ENCODE measurements at regions not wholly inside any gene's neighbourhood (a gene's known extent, or its start where the extent isn't known, plus 50 kb on each side); places are given as distances from the start of the nearest gene placed in this dataset.

- no peak for DNase-seq (ENCODE audit: low read depth)
Measured at GRCh38 chr2:120883607-120884440, 148.2 kb downstream of the GLI2 start.

- no peak for DNase-seq (ENCODE audit: low read depth)
Measured at GRCh38 chr2:120884472-120885290, 149.0 kb downstream of the GLI2 start.

DNA sequence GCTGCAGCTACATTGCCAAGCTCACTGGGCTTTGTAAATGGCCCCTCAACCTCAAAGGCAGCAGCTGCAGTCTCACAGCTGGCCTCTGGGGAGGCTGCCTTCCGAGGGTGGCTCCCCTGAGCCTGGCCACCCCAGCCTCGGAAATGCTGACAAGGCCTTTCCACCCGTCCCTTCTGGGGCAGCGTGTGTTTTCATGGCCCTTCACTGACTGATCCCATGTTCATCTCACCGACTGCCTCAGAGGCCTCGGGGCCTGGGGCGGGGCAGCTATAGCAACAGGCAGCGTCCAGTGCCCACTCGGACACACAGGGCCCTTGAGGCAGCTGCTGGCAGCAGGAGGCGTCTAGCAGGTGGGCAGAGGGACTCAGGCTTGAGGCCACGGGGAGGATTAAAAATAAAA is 149.7 kb downstream of the GLI2 start:
- no peak for DNase-seq (ENCODE audit: low read depth)

DNA sequence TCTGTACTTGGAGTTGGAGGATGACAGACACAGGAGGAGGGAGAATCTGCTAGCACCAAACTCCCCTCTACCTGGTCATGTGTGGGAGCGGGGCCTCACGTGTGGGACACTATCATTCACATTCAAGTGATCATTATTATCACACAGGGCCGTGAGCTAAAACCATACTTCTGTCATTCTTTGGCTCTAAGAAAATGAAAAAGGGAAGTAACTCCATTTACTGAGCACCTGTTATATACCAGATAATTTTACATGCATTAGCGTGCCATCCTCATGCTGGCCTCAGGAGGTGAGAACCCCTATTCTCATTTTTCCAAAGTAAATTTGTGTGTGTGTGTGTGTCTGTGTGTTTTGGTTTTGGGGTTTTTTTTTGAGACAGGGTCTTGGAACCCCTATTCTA is 150.1 kb downstream of the GLI2 start:
- no peak for DNase-seq (ENCODE audit: low read depth)

GRCh38 chr2:120886534-120887319 is 151.1 kb downstream of the GLI2 start:
- DNase-seq (ENCODE audit: low read depth): no peak

DNA sequence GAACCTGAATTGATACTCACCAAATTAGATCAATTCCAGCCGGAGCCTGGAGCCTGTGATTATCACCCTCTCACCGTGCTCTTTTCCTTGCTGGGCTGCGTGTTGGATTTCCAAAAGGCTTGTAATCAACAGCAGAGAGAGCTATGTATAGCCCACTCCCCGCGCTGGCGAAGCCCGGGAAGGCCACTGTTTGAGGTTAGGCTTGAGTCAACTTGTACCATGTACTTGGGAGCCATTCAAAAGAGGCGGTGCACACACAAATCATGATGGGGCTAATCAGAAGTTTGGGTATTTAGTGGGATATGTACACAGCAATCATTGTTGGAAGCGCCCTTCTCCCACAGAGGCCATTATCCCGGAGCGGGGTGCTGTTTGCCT is 151.6 kb downstream of the GLI2 start:
- DNase-seq (ENCODE audit: low read depth): no peak

DNA sequence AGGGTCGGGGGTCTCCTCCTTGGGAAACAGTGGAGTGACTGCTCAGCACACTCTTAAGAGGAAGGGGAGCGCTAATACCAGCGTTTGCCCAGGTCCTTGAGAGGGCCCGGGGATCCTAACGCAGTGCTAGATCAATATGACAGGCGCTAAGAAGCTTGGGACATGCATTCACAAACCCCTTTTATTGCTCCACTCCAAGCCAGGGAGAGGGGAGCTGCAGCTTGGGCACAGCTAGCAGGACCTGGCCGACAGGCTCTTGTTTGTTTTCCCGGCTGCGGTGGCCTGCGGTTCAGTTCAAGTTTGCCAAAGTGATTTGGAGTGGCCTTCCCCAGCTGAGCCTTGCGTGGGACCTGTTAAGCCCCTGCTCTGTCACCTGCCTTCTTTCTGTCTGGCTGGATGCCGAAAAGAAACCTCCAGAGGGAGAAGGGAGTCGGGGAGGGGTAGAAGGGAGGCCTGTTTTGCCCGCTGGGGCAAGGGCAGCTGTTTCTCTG is 152.1 kb downstream of the GLI2 start:
- no peak for DNase-seq (ENCODE audit: low read depth)

DNA sequence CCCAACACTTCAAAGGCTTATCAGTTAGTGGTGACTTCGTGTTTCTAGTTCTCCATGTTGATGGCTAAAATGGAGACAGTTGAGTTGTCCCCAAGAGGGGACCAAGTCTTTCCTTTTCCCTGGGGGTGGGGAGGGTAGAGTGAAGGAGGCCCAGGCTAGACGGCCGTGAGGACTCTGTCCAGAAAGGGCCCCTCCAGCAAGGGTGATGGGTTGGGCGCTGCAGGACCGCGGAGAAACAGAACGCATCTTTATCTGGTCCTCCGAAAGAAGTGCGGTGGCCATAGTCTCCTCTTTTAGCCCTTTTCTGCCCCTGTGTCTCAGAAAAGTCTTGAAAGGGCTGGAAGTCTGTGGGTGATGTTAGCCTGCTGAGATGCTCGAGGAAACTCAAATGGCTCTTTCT is 153.2 kb downstream of the GLI2 start:
- no peak for DNase-seq (ENCODE audit: low read depth)

GRCh38 chr2:120889936-120890335 is 154.3 kb downstream of the GLI2 start:
- DNase-seq (ENCODE audit: low read depth): no peak

DNA sequence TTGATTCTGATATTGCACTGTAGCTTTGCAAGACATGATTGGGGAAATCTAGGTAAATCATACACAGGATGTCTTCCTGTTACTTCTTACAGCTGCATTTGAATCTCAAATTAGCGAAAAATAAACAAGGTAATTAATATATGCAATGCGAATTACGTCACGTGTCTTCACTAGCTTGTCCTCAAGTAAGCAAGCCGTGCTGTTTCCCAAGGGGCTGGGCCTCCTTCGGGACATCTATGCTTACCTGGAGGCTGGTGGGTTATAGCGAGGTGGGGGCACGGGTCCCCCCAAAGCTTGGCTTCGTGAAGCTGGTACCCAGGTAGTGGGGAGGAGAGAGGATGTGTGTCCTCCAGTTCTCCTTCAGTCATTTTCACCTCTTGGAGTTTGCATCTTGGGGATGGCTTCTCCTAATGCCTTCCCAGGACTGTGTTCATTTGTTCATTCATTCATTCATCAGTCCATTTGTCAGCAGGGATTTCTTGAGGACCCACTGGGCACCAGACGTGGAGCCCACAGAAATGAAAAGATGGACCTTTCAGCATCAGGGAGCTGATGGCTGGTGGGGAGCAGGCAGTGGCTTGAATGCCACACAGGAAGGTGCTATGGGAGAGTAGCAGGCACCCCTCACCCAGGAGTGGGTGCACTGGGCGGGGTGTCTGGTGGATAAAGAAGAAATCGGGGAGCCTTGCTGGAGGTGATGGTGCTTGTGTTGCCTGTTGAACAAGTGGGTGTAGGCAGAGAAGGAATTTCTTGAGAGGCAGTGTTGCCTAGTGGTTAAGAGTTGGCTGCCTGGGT is 155.1 kb downstream of the GLI2 start:
- DNase-seq (ENCODE audit: low read depth): no peak

DNA sequence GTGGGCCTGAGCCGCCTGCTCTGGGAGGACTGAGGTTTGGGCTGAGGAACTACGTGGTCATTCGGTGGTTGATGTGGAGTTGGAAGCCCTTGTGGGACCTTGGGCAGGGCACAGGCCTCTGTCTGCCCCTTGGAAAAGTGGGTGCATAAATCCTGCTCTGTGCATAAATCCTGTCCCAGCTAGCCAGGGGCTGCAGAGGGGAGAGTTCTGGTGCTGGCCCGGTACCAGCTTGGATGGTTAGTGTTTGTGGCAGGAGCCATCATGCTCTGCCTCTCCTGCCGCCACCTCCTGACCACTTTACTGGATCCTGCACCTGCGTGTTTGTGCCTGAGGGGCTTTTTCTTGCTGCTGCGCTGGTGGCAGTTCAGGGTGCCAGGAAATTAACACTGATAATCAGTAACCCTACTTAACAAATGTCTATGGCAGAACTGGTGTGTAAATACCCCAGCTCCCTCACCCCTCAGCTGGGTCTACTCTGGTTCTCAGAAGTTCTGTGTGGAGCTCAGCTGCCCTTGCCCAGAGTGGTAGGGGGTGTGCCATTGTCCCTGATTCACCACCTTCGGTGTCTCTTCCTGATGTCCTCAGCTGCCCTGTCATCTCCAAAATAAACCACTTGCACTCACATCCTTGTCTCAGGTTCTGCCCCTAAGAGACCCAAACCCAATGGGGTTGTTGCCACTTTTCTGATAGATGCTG is 156.8 kb downstream of the GLI2 start:
- DNase-seq (ENCODE audit: low read depth): no peak

GRCh38 chr2:120892967-120893667 is 157.4 kb downstream of the GLI2 start:
- peak; percentile 27 for DNase-seq (ENCODE audit: low read depth)

DNA sequence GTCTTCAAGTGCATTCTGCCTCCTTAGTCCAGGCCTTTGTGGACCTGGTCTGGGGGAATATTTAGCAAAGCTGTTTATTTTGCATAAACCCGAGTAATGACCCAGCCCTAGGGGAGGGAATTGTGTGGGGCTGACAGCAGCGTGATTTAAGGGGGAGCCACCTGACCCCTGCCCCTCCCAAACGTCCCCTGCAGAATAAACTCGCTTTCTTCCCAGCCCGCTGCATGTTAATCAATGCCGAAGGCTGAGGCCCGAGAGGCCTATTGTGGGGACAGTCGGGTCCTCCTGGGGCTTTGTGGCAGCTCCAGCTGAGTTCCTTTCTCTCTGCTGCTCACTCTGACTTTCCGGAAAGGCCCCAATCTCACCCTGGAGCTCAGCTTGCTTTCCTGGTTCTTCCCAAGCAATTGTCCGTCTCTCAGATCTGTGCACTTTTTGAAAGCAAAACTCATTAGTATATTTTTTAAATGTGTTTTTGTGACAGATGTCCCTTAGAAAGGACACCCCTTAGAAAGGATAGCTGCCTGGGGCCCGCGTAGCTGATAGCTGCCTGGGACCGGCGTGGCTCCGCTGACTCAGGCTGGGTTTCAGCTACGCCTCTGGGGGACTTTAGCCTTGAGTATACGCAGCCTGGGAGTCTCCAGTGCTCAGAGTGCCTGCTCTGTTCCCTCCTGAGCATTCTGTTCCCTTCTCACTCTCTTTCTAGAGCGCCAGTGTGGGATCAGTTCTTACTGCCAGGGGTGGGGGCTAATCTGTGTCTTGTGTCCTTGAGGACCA is 158.3 kb downstream of the GLI2 start:
- DNase-seq (ENCODE audit: low read depth): no peak

- DNase-seq (ENCODE audit: low read depth): no peak
Measured at GRCh38 chr2:120894966-120895365, 159.3 kb downstream of the GLI2 start.

- no peak for DNase-seq (ENCODE audit: low read depth)
Measured at GRCh38 chr2:120896126-120896525, 160.5 kb downstream of the GLI2 start.

DNA sequence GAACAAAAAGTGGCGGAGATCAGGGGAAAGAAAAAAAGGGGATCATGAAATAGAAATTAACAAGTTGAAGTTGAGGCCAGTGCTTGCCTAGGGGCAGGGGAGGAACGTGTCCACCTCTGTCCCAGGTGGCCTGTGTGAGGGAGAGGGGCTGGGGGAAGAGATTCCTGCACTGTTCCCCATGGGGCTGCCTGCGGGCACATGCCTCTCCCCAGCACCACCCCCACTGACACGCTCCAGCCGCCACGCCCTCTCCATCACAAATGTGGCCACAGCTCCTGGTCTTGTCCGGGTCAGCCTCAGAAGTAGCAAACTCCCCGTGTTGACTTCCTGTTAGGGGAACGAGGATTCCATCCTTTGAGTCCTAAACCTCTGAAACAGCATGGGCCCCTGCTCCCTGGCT is 161.2 kb downstream of the GLI2 start:
- no peak for DNase-seq (ENCODE audit: low read depth)

GRCh38 chr2:120897399-120897798 is 161.7 kb downstream of the GLI2 start:
- DNase-seq (ENCODE audit: low read depth): no peak

DNA sequence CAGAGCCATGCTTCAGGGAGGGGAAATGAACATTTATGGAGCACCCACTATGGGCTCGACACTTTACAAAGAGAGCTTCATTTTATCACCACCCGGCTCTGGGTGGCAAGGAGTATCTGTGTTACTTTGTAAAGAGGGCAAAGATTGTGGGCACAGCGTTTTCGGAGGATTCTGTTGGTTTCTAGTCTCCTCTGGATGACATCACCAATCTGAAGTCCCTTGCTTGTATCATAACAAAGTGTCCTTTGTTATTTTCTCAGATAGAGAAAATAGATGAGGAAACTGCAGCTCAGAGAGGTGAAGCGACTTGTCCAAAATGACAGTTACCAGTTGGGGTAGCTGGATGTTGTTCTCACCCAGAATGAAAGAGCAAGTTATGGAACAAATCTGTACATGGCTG is 162.8 kb downstream of the GLI2 start:
- DNase-seq (ENCODE audit: low read depth): no peak

GRCh38 chr2:120898961-120899750 is 163.5 kb downstream of the GLI2 start:
- no peak for DNase-seq (ENCODE audit: low read depth)

Data from non-pigmented ciliary epithelial cell (primary cell).